ENCODE measurements at regions not wholly inside any gene's neighbourhood (a gene's known extent, or its start where the extent isn't known, plus 50 kb on each side); places are given as distances from the start of the nearest gene placed in this dataset.

- TF ChIP-seq CTCF (IDR thresholded peaks at IDR 0.05) = no peak
- no peak for TF ChIP-seq ZFX (IDR thresholded peaks at IDR 0.05; ENCODE audit: borderline replicate concordance)
Measured at GRCh38 chr15:69719527-69720240, 267.1 kb downstream of the RPLP1 start.

Measured in 22Rv1 (cell line).